Tibial nerve (tissue), 4 donors: ENCODE measurements at regions not wholly inside any gene's neighbourhood (a gene's known extent, or its start where the extent isn't known, plus 50 kb on each side); places are given as distances from the start of the nearest gene placed in this dataset.

ENCODE experiments used
- DNase-seq, 2 donors: peaks; one replicate each; pipeline ENCODE4 v3.0.0-alpha.2; 2019; ENCODE audit warnings: low spot score in 2 of 2
- H3K27ac ChIP-seq, 4 donors: fragments of 200-600 bp; sonication (generic) in 3 of 4; one replicate each; pipeline ENCODE4 v1.5.1; 2017 to 2019; ENCODE audit warnings: mild to moderate bottlenecking in 1 of 4
- H3K27me3 ChIP-seq, 2 donors: fragments of 200-600 bp; sonication (generic) in 1 of 2; one replicate each; pipeline versions ENCODE4 v1.5.1 to v1.6.0; 2017 to 2019
- H3K36me3 ChIP-seq, 3 donors: fragments of 200-600 bp; sonication (generic); one replicate each; pipeline ENCODE4 v1.5.1; 2018 to 2019
- H3K4me1 ChIP-seq, 4 donors: fragments of 200-600 bp; sonication (generic) in 3 of 4; one replicate each; pipeline ENCODE4 v1.5.1; 2017 to 2019
- H3K4me3 ChIP-seq, 4 donors: fragments of 200-600 bp; sonication (generic) in 3 of 4; one replicate each; pipeline ENCODE4 v1.5.1; 2017 to 2019; ENCODE audit warnings: mild to moderate bottlenecking in 1 of 4, moderate library complexity in 1 of 4
- H3K9me3 ChIP-seq, 4 donors: fragments of 200-600 bp; sonication (generic) in 3 of 4; one replicate each; pipeline ENCODE4 v1.5.1; 2017 to 2019
- EP300 ChIP-seq, 2 donors: sonication (generic); formaldehyde crosslinking; IDR thresholded peaks; one replicate each; pipeline ENCODE4 v1.6.1; 2017; ENCODE audit warnings: antibody characterized with exemption in 2 of 2, mild to moderate bottlenecking in 1 of 2
- POLR2A ChIP-seq, 2 donors: fragments of 450-650 bp; IDR thresholded peaks; one replicate each; pipeline ENCODE4 v1.6.1; 2017; ENCODE audit warnings: antibody characterized with exemption in 2 of 2, mild to moderate bottlenecking in 2 of 2, moderate library complexity in 2 of 2
- WGBS, 2 donors: methylation state at CpG; one replicate each; pipeline ENCODE4 v1.1.5; 2018; 5-methylcytosine and 5-hydroxymethylcytosine counted together
- TF ChIP-seq, protein P1 (sequence below), 5 experiments: fragments of 200-600 bp in 3 of 5; fragments of 450-650 bp in 2 of 5; sonication (generic) in 3 of 5; IDR thresholded peaks; one replicate each; pipeline ENCODE4 v1.5.1; 2016 to 2019; ENCODE audit warnings: antibody characterized with exemption in 5 of 5, mild to moderate bottlenecking in 3 of 5, moderate library complexity in 2 of 5

DNA sequence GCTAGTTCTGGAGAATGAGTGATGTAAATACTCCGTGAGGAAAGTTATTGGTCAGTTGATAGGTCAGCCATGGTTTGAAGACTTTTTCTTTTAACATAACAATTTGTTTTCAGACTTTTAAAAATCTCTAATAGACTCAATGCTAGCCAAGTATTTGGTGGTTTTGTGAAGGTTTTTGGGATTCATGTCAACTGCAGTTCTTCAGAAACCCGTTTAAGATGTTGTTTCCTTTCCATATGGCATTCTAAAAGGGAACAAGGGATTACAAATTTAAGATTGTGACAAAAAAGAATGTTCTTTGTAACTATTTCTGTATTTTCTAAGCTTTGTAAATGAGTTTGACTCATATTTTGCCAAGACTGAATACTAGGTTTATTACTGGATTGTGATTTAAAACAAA is 281.7 kb upstream of the COL8A1 start:
- no peaks in the 10 kb centered on the region for H3K27me3 ChIP-seq
- no peak overlapping the region for H3K4me3 ChIP-seq
- WGBS, 2 donors = 68 to 72% methylated on average over 2 of the region's 2 CpGs
- H3K9me3 ChIP-seq = peaks cover 0 to 4% (median 0%) of the 10 kb centered on the region in 4 donors
- TF ChIP-seq, protein P1, sequence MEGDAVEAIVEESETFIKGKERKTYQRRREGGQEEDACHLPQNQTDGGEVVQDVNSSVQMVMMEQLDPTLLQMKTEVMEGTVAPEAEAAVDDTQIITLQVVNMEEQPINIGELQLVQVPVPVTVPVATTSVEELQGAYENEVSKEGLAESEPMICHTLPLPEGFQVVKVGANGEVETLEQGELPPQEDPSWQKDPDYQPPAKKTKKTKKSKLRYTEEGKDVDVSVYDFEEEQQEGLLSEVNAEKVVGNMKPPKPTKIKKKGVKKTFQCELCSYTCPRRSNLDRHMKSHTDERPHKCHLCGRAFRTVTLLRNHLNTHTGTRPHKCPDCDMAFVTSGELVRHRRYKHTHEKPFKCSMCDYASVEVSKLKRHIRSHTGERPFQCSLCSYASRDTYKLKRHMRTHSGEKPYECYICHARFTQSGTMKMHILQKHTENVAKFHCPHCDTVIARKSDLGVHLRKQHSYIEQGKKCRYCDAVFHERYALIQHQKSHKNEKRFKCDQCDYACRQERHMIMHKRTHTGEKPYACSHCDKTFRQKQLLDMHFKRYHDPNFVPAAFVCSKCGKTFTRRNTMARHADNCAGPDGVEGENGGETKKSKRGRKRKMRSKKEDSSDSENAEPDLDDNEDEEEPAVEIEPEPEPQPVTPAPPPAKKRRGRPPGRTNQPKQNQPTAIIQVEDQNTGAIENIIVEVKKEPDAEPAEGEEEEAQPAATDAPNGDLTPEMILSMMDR (IDR thresholded peaks at IDR 0.05) = no peak
- TF ChIP-seq POLR2A (IDR thresholded peaks at IDR 0.05) = no peak
- TF ChIP-seq EP300 (IDR thresholded peaks at IDR 0.05) = no peak
- no peak overlapping the region for H3K27ac ChIP-seq
- no peaks in the 10 kb centered on the region for H3K4me1 ChIP-seq
- no peaks in the 10 kb centered on the region for H3K36me3 ChIP-seq
- DNase-seq = no peak

- TF ChIP-seq, protein P1 (IDR thresholded peaks at IDR 0.05) = no peak
- TF ChIP-seq EP300 (IDR thresholded peaks at IDR 0.05) = no peak
- no peak for TF ChIP-seq POLR2A (IDR thresholded peaks at IDR 0.05)
- 67 to 77% methylated on average over 2 of the region's 2 CpGs for WGBS, 2 donors
- no peak overlapping the region for H3K27ac ChIP-seq
- no peaks in the 10 kb centered on the region for H3K27me3 ChIP-seq
- H3K4me3 ChIP-seq = no peak overlapping the region
- no peaks in the 10 kb centered on the region for H3K4me1 ChIP-seq
- H3K9me3 ChIP-seq = peaks cover 0 to 4% (median 0%) of the 10 kb centered on the region in 4 donors
- H3K36me3 ChIP-seq = no peaks in the 10 kb centered on the region
- no peak for DNase-seq
These were observed 282.9 kb upstream of the COL8A1 start for GRCh38 chr3:99355465-99355864.

DNA sequence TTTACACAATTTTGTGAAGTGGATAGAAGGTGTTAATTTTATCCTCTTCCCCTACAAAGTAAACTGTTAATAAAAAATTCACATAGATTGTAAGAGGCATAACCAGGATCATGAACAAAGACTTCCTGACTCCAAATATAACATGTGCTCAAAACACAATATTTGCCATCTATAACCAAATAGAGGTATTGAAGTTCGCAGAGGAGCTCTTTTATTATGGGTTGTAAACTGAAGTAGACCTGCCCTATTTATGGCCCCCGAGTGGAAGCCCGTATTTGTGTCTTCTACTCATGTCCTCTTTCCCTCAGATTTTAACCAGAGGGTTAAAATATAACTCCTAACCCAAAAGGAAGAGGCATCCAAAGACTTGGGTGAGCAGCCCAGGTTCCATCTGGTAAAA is 285.6 kb upstream of the COL8A1 start:
- 68 to 77% methylated on average over 3 of the region's 3 CpGs for WGBS, 2 donors
- no peaks in the 10 kb centered on the region for H3K4me1 ChIP-seq
- H3K9me3 ChIP-seq = no peaks in the 10 kb centered on the region
- no peak for DNase-seq
- H3K36me3 ChIP-seq = no peaks in the 10 kb centered on the region
- no peak overlapping the region for H3K27ac ChIP-seq
- H3K27me3 ChIP-seq = no peaks in the 10 kb centered on the region
- no peak for TF ChIP-seq POLR2A (IDR thresholded peaks at IDR 0.05)
- no peak for TF ChIP-seq EP300 (IDR thresholded peaks at IDR 0.05)
- TF ChIP-seq, protein P1 (IDR thresholded peaks at IDR 0.05) = no peak
- H3K4me3 ChIP-seq = no peak overlapping the region

DNA sequence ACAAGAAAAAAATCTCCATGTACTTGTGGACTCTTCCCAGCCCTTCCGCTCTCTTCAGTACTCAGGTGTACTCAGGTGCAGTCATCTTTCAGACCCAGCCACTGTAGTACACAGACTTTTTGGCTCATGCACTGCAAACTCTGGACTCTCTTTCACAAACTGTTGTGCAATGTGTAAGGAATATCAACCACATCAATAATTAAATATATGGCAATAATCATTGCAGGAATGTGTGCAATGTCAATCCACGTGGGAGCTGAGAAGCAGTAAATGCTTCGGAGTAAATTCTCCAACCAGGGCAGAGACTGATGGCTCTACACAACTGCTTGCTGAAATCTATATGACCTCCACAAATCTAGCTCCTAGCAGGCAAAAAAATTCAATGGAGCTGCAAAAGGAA is 287.3 kb upstream of the COL8A1 start:
- TF ChIP-seq, protein P1 (IDR thresholded peaks at IDR 0.05) = no peak
- TF ChIP-seq EP300 (IDR thresholded peaks at IDR 0.05) (no peak), POLR2A (IDR thresholded peaks at IDR 0.05) (no peak)
- Histone ChIP-seq H3K27me3 (no peaks in the 10 kb centered on the region), H3K4me3 (no peak overlapping the region), H3K9me3 (no peaks in the 10 kb centered on the region), H3K36me3 (no peaks in the 10 kb centered on the region), H3K4me1 (no peaks in the 10 kb centered on the region), H3K27ac (no peak overlapping the region)
- DNase-seq = no peak
- WGBS, 2 donors = 65 to 70% methylated on average over 3 of the region's 3 CpGs

- no peaks in the 10 kb centered on the region for H3K9me3 ChIP-seq
- no peak overlapping the region for H3K27ac ChIP-seq
- H3K4me1 ChIP-seq = no peaks in the 10 kb centered on the region
- no peaks in the 10 kb centered on the region for H3K36me3 ChIP-seq
- H3K4me3 ChIP-seq = no peak overlapping the region
- no peaks in the 10 kb centered on the region for H3K27me3 ChIP-seq
- 72 to 73% methylated on average over 3 of the region's 3 CpGs for WGBS, 2 donors
- no peak for DNase-seq
- TF ChIP-seq EP300 (IDR thresholded peaks at IDR 0.05) = no peak
- TF ChIP-seq POLR2A (IDR thresholded peaks at IDR 0.05) = no peak
These were observed 289.9 kb upstream of the COL8A1 start for GRCh38 chr3:99348451-99348850.

- Histone ChIP-seq H3K4me1 (peaks cover 0 to 4% (median 0%) of the 10 kb centered on the region in 4 donors), H3K9me3 (peaks cover 0 to 7% (median 2%) of the 10 kb centered on the region in 4 donors), H3K27ac (no peak overlapping the region), H3K4me3 (no peak overlapping the region), H3K36me3 (no peaks in the 10 kb centered on the region), H3K27me3 (no peaks in the 10 kb centered on the region)
- TF ChIP-seq, protein P1 (IDR thresholded peaks at IDR 0.05) = no peak
- TF ChIP-seq EP300 (IDR thresholded peaks at IDR 0.05) = no peak
- no peak for TF ChIP-seq POLR2A (IDR thresholded peaks at IDR 0.05)
- WGBS, 2 donors = 91 to 96% methylated on average over 2 of the region's 2 CpGs
- DNase-seq = no peak
These were observed 294.2 kb upstream of the COL8A1 start for GRCh38 chr3:99344216-99344615.
